Stimulated activated CD4-positive, alpha-beta T cell treated with anti-CD3 and anti-CD28 coated beads, Interleukin-12 subunit alpha, Interleukin-12 subunit beta, amount 100 ng/mL, for 4 hours (primary cell): ENCODE measurements at regions not wholly inside any gene's neighbourhood (a gene's known extent, or its start where the extent isn't known, plus 50 kb on each side); places are given as distances from the start of the nearest gene placed in this dataset.
A peak's percentile ranks its signal among the peaks of the same experiment; 100 is the strongest.
"Not testable (repeated sequence)": the region's sequence is repeated elsewhere in the genome, so short reads cannot be mapped to it uniquely, and the experiment has no call there.

ENCODE experiments used
- DNase-seq: peaks from one replicate; pipeline ENCODE4 v3.0.0-alpha.2; 2020

DNA sequence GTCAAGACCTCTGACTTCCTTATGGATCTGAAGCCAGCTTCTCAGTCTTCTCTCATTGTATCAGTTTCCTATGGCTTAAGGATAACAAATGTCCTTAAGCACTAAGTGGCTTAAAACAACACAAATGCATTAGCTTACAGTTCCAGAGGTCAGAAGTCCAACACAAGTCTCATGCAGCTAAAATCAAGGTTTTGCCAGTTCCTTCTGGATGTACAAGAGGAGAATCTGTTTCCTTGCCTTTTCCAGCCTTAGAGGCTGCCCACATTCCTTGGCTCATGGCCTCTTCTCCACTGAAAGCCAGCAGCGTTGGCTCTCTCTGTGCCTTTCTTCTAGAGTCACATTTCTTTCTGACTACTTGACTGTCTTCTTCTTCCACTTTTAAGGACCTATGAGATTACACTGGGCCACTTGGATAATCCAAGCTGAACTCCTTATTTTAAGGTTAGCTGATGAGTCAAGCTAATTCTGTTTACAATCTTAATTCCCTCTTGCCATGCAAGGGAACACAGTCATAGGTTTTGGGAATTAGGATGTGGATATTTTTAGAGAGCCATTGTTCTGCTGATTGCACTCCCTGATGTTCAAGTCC lies 179.0 kb downstream of the BCAS1 start:
- no peak for DNase-seq

DNA sequence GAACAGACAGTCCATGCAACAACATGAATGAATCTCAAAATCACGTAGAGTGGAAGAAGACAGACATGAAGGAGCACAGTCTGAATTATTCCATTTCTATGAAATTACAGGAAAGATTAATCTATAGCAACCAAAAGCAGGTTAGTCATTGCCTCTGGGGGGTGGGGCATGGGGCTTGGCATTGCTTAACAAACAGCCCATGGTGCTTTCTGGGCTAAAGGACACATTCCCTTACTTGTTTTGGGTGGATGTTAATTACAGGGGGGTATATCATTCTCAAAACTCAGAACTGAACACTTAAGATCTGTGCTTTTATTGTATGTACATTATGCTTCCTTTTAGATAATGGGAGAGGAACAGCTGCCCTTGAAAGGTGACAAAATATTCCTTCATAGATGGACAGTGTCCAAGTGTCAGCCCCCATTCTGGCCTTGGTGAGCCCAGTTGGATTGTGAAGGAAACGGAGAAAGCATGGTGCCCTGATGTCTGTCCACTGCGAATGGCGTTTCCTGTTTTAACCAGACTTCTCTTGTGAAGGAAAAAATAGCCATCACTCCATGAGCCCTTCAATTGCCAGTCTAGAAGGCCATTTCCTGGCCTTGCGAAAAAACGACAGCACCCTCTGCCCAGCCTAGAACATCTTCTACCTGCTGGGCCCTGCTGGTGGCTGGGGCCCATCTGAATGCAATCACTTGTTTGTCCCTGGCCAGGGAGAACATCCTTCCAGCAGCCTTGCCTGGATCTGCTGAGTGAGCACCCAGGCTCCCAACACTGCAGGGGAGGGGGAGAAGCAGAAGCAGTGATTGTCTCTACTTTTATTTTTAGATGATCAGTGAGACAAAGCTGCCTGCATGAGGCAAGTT lies 179.7 kb downstream of the BCAS1 start:
- DNase-seq: no peak

GRCh38 chr20:53889411-53890148 lies 180.8 kb downstream of the BCAS1 start:
- no peak for DNase-seq

GRCh38 chr20:53888951-53889350 lies 181.4 kb downstream of the BCAS1 start:
- DNase-seq: no peak

DNA sequence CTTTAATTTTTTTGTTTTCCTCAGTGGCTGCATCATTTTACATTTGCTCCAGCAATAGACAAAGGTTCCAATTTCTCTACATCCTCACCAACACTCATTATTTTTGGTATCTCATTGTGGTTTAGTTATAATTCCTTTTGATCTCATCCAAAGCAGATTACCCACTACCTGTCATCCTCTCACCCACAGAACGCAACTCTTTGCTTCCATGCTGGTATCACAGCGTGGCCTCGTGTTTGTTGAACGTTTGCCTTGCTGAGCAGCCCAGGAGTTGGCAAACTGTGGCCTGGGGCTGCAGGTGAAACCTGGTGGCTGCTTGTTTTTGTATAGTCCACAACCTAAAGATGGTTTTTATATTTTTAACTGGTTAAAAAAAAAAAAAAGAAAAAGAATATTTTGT lies 181.9 kb downstream of the BCAS1 start:
- no peak for DNase-seq

DNA sequence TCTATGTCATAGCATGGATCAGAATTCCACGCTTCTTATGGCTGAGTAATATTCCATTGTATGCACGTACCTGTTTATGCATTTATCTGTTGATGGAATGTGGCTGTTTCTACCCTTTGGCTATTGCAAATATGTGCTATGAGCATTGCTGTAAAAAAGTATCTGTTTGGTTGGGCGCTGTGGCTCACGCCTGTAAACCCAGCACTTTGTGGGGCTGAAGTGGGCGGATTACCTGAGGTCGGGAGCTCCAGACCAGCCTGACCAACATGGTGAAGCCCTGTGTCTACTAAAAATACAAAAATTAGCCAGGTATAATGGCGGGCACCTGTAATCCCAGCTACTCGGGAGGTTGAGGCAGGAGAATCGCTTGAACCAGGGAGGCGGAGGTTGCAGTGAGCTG lies 182.4 kb downstream of the BCAS1 start:
- no peak for DNase-seq

- peak; percentile 43 for DNase-seq
Measured at GRCh38 chr20:53884859-53885541, 185.4 kb downstream of the BCAS1 start.

DNA sequence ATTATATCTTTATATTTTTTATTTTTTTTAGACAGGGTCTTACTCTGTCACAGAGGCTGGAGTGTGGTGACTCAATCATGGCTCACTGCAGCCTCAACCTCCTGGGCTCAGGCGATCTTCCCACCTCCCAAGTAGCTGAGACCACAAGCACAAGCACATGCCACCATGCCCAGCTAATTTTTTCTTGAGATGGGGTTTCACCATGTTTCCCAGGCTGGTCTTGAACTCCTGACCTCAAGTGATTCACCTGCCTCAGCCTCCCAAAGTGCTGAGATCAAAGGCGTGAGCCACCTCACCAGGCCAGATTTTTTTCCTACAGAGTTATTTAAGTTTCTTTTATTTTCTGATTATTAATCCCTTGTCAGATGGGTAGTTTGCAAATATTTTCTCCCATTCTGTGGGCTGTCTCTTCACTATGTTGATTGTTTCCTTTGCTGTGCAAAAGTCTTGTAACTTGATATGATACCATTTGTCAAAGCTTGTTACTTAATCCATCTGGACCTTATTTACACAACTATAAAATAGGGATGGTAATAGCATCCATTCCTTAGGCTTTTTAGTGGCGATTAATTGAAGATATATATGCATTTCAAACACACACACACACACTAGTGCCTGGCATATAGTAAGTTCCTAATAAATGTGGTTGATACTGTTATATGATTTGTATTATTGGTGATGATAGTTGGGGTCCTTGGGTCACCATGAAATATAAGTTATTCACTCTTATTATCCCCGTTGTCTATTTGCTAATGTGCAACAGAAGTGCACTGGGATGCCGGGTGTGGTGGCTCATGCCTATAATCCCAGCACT lies 187.1 kb downstream of the BCAS1 start:
- no peak for DNase-seq

DNA sequence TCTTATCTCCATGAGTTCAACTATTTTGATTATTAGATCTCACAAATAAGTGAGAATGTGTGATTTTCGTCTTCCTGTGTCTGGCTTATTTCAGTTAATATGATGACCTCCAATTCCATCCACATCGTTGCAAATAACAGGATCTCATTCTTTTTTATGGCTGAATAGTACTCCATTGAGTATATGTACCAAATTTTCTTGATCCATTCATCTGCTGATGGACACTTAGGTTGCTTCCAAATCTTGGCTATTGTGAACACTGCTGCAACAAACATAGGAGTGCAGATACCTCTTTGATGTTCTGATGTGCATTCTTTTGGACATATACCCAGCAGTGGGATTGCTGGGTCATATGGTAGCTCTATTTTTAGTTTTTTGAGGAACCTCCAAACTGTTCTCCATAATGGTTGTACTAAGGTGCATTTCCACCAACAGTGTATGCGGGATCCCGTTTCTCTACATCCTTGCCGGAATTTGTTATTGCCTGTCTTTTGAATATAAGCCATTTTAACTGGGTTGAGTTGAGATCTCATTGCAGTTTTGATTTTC lies 187.9 kb downstream of the BCAS1 start:
- DNase-seq: not testable (repeated sequence)

- DNase-seq: no peak
Measured at GRCh38 chr20:53881362-53881761, 189.0 kb downstream of the BCAS1 start.

GRCh38 chr20:53880108-53880641 lies 190.2 kb downstream of the BCAS1 start:
- no peak for DNase-seq

DNA sequence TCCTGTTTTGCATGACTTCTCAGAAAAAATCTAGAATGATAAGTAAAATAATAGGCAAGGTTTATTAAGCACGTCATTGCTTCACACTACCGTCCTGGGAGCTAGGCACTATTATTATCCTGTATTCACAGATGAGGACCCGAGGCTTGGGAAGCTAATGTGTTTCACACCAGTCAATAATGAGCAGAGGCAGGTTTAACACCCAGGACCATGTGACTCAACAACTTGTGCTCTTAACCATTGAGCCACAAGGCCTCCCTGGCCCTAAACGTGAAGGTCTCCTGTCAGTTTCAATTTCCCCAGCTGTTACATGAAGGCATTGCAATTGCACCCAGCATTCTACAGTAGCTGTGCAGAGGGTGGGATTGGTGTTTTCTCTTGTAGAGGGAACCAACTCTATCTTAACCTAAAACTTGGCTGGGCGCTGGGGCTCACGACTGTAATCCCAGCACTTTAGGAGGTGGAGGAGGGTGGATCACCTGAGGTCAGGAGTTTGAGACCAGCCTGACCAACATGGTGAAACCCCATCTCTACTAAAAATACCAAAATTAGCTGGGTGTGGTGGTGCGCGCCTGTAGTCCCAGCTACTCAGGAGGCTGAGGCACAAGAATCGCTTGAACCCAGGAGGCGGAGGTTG lies 191.2 kb downstream of the BCAS1 start:
- DNase-seq: no peak

DNA sequence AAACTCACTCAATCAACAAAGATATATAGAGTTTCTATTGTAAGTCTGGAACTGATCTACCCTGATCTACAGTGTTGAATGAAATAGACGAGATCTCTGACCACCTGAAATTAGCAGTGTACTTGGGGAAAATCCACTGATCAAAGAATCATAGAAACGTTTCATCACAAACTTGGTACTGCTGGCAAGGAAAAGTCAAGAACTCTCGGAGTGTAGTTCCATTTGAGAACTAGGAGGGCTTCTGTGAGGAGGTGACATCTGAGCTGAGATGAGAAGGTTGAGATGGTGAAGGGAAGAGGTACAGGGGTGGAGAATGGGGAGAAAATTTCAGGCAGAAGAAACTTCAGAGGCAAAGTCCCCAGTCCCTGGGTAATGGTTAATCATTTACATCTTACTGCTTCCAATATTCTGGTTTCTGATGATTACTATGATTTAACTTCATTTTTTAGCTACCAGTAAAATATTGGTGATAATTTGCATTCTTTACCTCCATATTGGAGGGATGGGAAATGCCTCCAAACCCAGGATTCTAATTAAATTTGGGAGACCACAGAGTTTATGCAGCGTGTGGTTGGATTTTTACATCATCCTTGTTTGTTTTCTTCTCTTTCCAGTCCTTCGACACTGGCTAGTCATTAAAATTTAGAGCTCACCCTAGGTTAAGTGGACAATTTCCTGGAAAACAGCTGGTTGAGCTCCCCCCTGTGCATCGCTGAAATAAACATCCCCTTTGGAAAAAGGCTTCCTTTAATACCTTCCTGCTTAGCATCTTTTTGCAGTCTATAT lies 191.9 kb downstream of the BCAS1 start:
- no peak for DNase-seq

DNA sequence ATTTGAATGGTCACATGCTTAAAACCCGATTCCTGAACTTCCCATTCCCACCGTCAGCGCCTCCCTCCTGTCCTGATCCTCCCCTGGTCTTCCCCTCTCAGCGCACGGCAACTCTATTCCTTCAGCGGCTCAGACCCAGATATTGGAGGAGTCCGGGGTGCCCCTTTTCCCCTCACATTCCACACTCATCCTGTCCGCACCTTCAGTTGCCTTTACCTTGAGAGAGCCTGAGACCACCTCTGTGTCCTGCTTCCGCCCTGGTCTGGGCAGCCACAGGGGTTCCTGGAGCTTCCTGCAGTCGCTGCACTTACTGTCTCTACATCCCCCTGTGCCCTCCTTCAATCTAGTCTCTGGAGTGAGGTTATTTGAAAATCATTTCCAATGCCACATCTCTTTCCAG lies 193.4 kb downstream of the BCAS1 start:
- no peak for DNase-seq

DNA sequence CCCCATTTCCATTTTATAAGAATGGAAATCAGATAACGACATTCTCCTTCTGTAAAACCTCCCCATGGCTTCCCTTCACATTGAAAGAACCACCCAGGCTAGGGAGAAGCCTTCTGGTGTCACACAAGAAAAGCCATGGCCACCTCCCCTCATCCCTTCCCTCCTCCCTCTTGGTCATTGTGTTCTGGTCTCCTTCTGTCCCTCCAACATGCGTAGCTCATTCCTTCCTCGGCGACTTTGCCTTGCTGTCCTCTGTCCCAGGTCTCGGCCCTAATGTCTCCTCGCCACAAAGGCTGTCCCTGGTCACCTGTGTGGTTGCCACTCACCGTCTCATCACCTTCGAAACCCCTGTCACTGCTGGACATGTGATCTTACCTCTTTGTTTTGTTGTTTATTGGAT lies 193.9 kb downstream of the BCAS1 start:
- no peak for DNase-seq

GRCh38 chr20:53875452-53875851 lies 194.9 kb downstream of the BCAS1 start:
- no peak for DNase-seq

- no peak for DNase-seq
Measured at GRCh38 chr20:53874706-53875105, 195.7 kb downstream of the BCAS1 start.

GRCh38 chr20:53874104-53874503 lies 196.3 kb downstream of the BCAS1 start:
- DNase-seq: no peak

DNA sequence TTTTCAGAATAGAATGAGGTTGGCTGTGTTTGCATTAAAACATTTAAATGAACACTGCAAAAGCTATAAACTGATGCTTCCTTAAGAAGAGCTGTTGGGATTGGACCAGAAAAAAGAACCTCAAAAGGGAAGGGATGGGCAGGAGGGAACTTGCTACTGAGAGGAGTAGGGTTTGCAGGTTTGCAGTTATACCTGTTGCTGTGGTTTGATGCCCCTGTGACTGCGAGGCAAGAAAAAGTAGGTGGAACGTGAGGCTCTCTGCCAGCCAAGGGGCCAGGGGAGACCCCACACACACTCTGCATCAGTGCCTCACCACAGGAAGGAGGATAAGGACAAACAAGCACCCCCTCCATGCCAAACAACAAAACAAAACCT lies 197.2 kb downstream of the BCAS1 start:
- DNase-seq: no peak

DNA sequence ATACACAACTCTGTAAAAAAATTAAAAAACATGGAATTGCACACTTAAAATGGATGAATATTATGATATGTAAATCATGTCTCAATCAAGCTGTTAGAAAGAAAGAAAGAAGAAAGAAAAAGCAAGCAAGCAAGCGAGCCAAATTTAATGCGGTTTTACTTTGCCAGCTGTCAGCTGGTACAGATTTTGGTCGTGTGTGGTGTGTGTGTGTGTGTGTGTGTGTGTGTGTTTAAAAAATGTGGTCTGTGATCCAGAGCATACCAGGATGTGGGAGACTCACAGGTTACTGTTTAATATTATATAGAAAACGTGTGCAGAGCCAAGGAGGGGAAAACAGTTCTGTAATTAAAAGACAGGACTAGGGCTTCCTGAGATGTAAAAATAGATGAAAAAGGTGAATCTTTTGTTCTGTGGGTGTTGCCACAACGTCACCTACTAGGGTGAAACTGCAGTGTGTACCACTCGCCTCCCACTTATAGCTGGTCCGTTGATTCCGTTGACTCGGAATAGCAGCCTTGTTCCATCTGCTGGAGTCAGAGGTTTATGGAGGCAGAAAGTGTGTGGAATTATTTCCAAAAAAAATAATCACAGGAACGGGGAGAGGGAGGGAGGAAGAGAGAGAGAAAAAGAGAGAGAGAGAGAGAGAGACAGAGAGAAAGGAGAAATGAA lies 197.7 kb downstream of the BCAS1 start:
- no peak for DNase-seq
